Hepatocyte (in vitro differentiated cells): ENCODE measurements at regions not wholly inside any gene's neighbourhood (a gene's known extent, or its start where the extent isn't known, plus 50 kb on each side); places are given as distances from the start of the nearest gene placed in this dataset.

Source experiments
- CTCF ChIP-seq: fragments of 200-600 bp; sonication (generic); IDR thresholded peaks from 2 replicates; pipeline ENCODE4 v1.5.1; 2016; ENCODE audit warnings: antibody characterized with exemption, mild to moderate bottlenecking; ENCODE audit not compliant: poor library complexity
- EZH2phosphoT487 ChIP-seq: fragments of 200-600 bp; sonication (generic); IDR thresholded peaks from one replicate; pipeline ENCODE4 v1.6.1; 2018; ENCODE audit warnings: antibody characterized with exemption, mild to moderate bottlenecking, low read depth, moderate library complexity; ENCODE audit not compliant: unreplicated experiment, severe bottlenecking

GRCh38 chr11:32030875-32031503 lies 59.9 kb upstream of the RCN1 start:
- no peak for TF ChIP-seq CTCF
- TF ChIP-seq EZH2phosphoT487, result no peak
